ENCODE measurements at regions not wholly inside any gene's neighbourhood (a gene's known extent, or its start where the extent isn't known, plus 50 kb on each side); places are given as distances from the start of the nearest gene placed in this dataset.
"Not testable (repeated sequence)": the region's sequence is repeated elsewhere in the genome, so short reads cannot be mapped to it uniquely, and the experiment has no call there.

DNA sequence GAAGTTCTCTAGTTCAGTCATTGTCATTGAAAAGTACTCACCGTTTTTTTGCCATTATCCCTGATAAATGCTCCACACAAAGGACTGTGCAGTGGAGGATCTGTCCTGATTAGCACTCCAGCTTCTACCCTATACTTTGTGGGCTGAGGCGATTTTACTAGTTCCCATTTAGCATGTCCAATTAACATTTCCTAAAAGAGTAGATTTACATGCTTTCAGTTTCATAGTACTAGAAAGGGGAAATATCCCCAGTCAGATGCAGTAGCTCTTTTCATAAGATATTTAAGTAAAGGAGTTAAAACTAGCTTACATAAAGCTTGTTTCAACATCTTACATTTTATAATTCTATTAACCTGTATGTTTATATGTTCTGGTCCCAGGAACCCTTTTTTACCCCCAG, 144.9 kb upstream of the APOOL start:
- DNase-seq (ENCODE audit: low read depth) = not testable (repeated sequence)

DNA sequence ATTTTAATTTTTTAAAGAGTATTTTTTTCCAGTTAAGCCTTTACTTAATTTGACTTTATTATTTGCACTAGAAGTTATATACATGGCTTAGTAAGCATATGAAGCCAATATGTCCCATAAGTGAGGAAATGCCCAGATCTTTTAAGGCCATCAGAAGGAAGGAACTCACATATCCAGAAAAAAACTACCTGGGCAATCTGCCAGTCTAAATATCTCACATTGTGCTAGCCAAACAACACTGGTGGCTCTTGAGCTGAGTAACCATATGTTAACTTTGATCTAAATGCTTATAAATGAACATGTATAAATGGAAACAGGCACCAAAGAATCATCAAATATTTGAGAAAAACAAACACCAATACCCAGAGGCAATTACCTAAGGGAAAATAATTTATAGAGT, 138.6 kb upstream of the APOOL start:
- peak; percentile 1 for DNase-seq (ENCODE audit: low read depth)

GRCh38 chrX:84870281-84870680, 133.4 kb upstream of the APOOL start:
- not testable (repeated sequence) for DNase-seq (ENCODE audit: low read depth)

DNA sequence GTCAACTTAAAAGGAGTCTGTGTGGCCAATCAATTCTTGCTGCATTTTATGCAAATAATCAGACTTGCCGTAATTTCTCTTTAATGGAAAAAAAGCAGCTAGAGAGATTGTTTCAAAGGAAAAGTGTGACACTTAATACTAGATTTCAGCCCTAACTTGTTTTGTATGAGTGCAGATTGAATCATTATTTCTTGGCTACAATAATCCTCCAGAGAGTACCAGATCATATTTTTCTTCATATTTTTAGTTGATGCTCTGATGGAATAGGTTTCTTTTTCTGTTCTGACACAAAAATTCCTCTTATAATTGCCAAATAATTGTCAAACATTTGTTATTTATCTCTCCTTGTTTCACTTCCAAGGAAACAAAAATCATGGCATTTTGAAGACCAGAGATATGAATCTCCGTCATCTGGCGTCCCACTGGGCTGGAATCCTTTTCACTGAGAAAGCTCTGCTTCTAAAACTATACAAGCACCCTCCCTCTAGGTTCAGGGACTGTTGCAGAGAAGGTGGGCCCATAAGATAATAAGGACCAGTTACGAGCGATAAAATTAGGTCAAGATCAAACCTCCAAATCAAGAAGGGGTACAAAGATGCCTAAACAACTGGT, 131.4 kb upstream of the APOOL start:
- not testable (repeated sequence) for DNase-seq (ENCODE audit: low read depth)

GRCh38 chrX:84873176-84873575, 130.5 kb upstream of the APOOL start:
- no peak for DNase-seq (ENCODE audit: low read depth)

GRCh38 chrX:84876876-84877275, 126.8 kb upstream of the APOOL start:
- no peak for DNase-seq (ENCODE audit: low read depth)

DNA sequence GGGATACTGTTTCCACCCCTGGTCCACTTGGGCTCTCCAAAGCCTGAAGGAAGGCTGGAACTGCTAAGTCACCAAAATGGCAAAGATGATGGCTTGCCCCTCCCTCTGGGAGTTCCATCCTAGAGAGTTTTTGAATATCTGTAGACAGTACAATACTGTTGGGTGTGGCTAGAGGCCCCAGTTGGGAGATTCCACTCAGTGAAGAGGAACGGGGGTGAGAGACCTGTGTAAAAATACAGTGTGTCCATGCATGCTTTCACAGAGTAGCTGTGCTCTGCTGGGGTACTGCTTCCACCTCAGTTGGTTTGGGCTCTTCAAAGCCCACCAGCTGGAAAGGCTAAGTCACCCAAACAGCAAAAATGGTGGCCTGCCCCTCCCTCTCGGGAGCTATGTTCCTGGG, 109.8 kb upstream of the APOOL start:
- no peak for DNase-seq (ENCODE audit: low read depth)

GRCh38 chrX:84907324-84907968, 96.2 kb upstream of the APOOL start:
- DNase-seq (ENCODE audit: low read depth) = peak; percentile 13

- DNase-seq (ENCODE audit: low read depth) = no peak
Observed at GRCh38 chrX:84909151-84909550, 94.5 kb upstream of the APOOL start.

- DNase-seq (ENCODE audit: low read depth) = no peak
Observed at GRCh38 chrX:84924624-84925023, 79.1 kb upstream of the APOOL start.

- DNase-seq (ENCODE audit: low read depth) = no peak
Observed at GRCh38 chrX:84932814-84933213, 70.9 kb upstream of the APOOL start.

- no peak for DNase-seq (ENCODE audit: low read depth)
Observed at GRCh38 chrX:84933956-84934556, 69.6 kb upstream of the APOOL start.
